ENCODE measurements at regions not wholly inside any gene's neighbourhood (a gene's known extent, or its start where the extent isn't known, plus 50 kb on each side); places are given as distances from the start of the nearest gene placed in this dataset.

DNA sequence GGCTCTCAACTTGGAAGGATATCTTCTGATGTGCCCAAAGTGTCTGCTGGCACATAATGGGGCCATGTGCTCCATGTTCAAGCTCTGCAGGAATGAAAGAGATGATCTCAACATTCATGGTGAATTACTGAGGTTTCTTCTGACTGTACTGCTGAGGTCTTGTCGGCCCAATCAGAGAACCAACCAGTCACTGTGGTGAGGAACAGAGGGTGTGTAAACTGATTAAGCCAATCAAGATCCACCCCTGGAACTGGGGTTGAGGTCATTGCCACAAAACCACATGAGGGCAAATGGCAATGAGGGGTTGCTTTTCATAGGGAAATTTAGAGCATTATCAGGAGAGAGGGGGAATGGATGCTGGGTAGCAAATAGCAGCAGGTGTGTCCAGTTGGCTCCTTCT is 152.3 kb upstream of the RAG2 start:
- in situ Hi-C loops (cut with MboI), result no loop called here
- 0 out of 2 replicates have a peak, but pooled peaks have one; percentile 14 for TF ChIP-seq RUNX3 (IDR thresholded peaks at IDR 0.05; ENCODE audit: low read length)
- TF ChIP-seq PAX5 (IDR thresholded peaks at IDR 0.05; ENCODE audit: borderline replicate concordance, low read depth, low read length), result no peak
- H3K4me3 ChIP-seq, result no peak overlapping the region
- 35% methylated on average over 1 of the region's 1 CpG for WGBS (ENCODE audit: insufficient coverage, insufficient replicate concordance, low lambda C conversion rate, missing lambda C conversion rate)
- no peaks in the 10 kb centered on the region for H4K20me1 ChIP-seq (ENCODE audit: control insufficient read depth, insufficient read depth)
- BruUV-seq (replicated peaks), result no TSS peak
- RAD21 ChIA-PET (ENCODE audit: unreplicated experiment), result interaction anchor here (5.3 kb wide), 1 partner anchor 186 kb away, joined by 67 read pairs; no protein-coding TSS in a partner anchor
- H3K27me3 ChIP-seq (replicated peaks in 1 of 2; ENCODE audit: control insufficient read depth in 2 of 2, insufficient read depth in 2 of 2, low read length in 1 of 2), result no peaks in the 10 kb centered on the region
- H2AFZ ChIP-seq (ENCODE audit: control insufficient read depth, low read depth, low read length), result no peak overlapping the region
- ATAC-seq (no peak), DNase-seq (ENCODE audit: low read depth, low spot score) (no peak), FAIRE-seq (no peak)
- CTCF ChIA-PET, result interaction anchor here (5.9 to 10.8 kb wide), 3 partner anchors 13 to 185 kb away, joined by 80 to 208 read pairs (median 197); partner anchors contain the start of gene RAG1
- no peaks in the 10 kb centered on the region for H3K9me3 ChIP-seq (replicated peaks; ENCODE audit: control insufficient read depth, insufficient read depth, low read length)
- no peak overlapping the region for H3K4me2 ChIP-seq (ENCODE audit: control insufficient read depth, insufficient read depth)
- POLR2A ChIA-PET, result no interaction called here
- no peaks in the 10 kb centered on the region for H3K4me1 ChIP-seq (ENCODE audit: control insufficient read depth, insufficient read depth, low read length)
- H3K27ac ChIP-seq (ENCODE audit: control insufficient read depth, insufficient read depth), result no peak overlapping the region
- SMC1A ChIA-PET (ENCODE audit: uncharacterized antibody, unreplicated experiment), result interaction anchor here (1.2 to 2.2 kb wide), 3 partner anchors 10 to 187 kb away, joined by 4 to 9 read pairs (median 5); no protein-coding TSS in a partner anchor
- intact Hi-C loops (cut with micrococcal nuclease; ENCODE audit: unreplicated experiment), result no loop called here
- H3K9ac ChIP-seq (ENCODE audit: control insufficient read depth, insufficient read depth, low read length), result no peak overlapping the region
- H3K36me3 ChIP-seq (ENCODE audit: control insufficient read depth in 2 of 2, insufficient read depth in 2 of 2, low read length in 1 of 2), result no peaks in the 10 kb centered on the region
- H3K79me2 ChIP-seq (ENCODE audit: control insufficient read depth, insufficient read depth, low read length), result no peaks in the 10 kb centered on the region

DNA sequence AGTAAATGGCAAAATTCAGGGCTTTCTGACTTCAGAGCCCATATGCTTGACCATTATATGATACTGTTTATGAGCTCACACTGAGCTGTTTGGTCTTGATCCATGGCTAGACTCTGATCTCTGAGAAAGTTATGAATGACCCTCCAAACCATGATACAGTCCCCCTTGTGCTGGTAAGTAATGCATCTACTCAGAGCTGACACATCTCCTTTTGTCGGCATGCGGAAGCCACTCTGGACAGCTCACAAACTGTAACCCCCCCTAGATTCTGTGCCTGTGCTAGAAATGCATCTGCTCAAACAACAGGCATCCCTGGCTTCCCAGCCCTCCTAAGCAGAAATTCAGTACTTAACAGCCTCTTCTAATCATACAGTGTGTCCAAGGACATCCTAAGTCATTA is 150.8 kb upstream of the RAG2 start:
- SMC1A ChIA-PET (ENCODE audit: uncharacterized antibody, unreplicated experiment), result interaction anchor here (0.6 to 3.3 kb wide), 4 partner anchors 8 to 56 kb away, joined by 3 to 66 read pairs (median 4); no protein-coding TSS in a partner anchor

More for the DNA sequence above, 150.8 kb upstream of the RAG2 start:
- Histone ChIP-seq H3K4me1 (ENCODE audit: control insufficient read depth, insufficient read depth, low read length) (peaks cover 8% of the 10 kb centered on the region), H3K79me2 (ENCODE audit: control insufficient read depth, insufficient read depth, low read length) (no peaks in the 10 kb centered on the region), H3K4me2 (ENCODE audit: control insufficient read depth, insufficient read depth) (no peak overlapping the region), H3K27me3 (replicated peaks in 1 of 2; ENCODE audit: control insufficient read depth in 2 of 2, insufficient read depth in 2 of 2, low read length in 1 of 2) (no peaks in the 10 kb centered on the region), H3K27ac (ENCODE audit: control insufficient read depth, insufficient read depth) (no peak overlapping the region), H2AFZ (ENCODE audit: control insufficient read depth, low read depth, low read length) (no peak overlapping the region), H3K9me3 (replicated peaks; ENCODE audit: control insufficient read depth, insufficient read depth, low read length) (no peaks in the 10 kb centered on the region), H3K9ac (ENCODE audit: control insufficient read depth, insufficient read depth, low read length) (no peak overlapping the region), H3K4me3 (no peak overlapping the region), H4K20me1 (ENCODE audit: control insufficient read depth, insufficient read depth) (no peaks in the 10 kb centered on the region), H3K36me3 (ENCODE audit: control insufficient read depth in 2 of 2, insufficient read depth in 2 of 2, low read length in 1 of 2) (no peaks in the 10 kb centered on the region)
- ChIA-PET CTCF (interaction anchor here (1.5 to 10.8 kb wide), 4 partner anchors 11 to 184 kb away, joined by 4 to 208 read pairs (median 138); partner anchors contain the start of gene RAG1), POLR2A (interaction anchor here (0.6 kb wide), 1 partner anchor 58 kb away, joined by 3 read pairs; no protein-coding TSS in a partner anchor), RAD21 (ENCODE audit: unreplicated experiment) (interaction anchor here (3.5 to 5.3 kb wide), 2 partner anchors 47 to 184 kb away, joined by 59 to 67 read pairs; no protein-coding TSS in a partner anchor)
- no TSS peak for BruUV-seq (replicated peaks)
- TF ChIP-seq, protein P1, sequence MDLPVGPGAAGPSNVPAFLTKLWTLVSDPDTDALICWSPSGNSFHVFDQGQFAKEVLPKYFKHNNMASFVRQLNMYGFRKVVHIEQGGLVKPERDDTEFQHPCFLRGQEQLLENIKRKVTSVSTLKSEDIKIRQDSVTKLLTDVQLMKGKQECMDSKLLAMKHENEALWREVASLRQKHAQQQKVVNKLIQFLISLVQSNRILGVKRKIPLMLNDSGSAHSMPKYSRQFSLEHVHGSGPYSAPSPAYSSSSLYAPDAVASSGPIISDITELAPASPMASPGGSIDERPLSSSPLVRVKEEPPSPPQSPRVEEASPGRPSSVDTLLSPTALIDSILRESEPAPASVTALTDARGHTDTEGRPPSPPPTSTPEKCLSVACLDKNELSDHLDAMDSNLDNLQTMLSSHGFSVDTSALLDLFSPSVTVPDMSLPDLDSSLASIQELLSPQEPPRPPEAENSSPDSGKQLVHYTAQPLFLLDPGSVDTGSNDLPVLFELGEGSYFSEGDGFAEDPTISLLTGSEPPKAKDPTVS (IDR thresholded peaks at IDR 0.05; ENCODE audit: low read depth, low read length), result no peak
- TF ChIP-seq SUZ12 (IDR thresholded peaks at IDR 0.05; ENCODE audit: unreplicated experiment) (no peak), STAT3 (IDR thresholded peaks at IDR 0.05; ENCODE audit: low read depth, low read length) (no peak), RCOR1 (conservative IDR thresholded peaks at IDR 0.05; ENCODE audit: low read depth, low read length) (no peak), MEF2A (IDR thresholded peaks at IDR 0.05; ENCODE audit: insufficient read depth, low read depth, low read length) (no peak), TCF3 (IDR thresholded peaks at IDR 0.05; ENCODE audit: borderline replicate concordance, insufficient read depth, low read depth, low read length) (no peak), IKZF1 (conservative IDR thresholded peaks at IDR 0.05) (no peak), NFYB (IDR thresholded peaks at IDR 0.05; ENCODE audit: insufficient read depth, low read depth, low read length) (no peak), BACH1 (IDR thresholded peaks at IDR 0.05; ENCODE audit: borderline replicate concordance) (no peak), NR2F1 (conservative IDR thresholded peaks at IDR 0.05) (no peak), CEBPB (IDR thresholded peaks at IDR 0.05; ENCODE audit: borderline replicate concordance in 1 of 2, low read depth in 2 of 2, low read length in 2 of 2) (no peak), CHD4 (IDR thresholded peaks at IDR 0.05) (no peak)
- TF ChIP-seq, protein P2, sequence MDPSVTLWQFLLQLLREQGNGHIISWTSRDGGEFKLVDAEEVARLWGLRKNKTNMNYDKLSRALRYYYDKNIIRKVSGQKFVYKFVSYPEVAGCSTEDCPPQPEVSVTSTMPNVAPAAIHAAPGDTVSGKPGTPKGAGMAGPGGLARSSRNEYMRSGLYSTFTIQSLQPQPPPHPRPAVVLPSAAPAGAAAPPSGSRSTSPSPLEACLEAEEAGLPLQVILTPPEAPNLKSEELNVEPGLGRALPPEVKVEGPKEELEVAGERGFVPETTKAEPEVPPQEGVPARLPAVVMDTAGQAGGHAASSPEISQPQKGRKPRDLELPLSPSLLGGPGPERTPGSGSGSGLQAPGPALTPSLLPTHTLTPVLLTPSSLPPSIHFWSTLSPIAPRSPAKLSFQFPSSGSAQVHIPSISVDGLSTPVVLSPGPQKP (IDR thresholded peaks at IDR 0.05; ENCODE audit: low read depth, low read length), result no peak
- intact Hi-C loops (cut with micrococcal nuclease; ENCODE audit: unreplicated experiment), result loop anchor here (10.0 kb wide), 1 partner anchor 454 kb away; the partner anchor contains the start of gene PRR5L
- ATAC-seq (no peak), DNase-seq (ENCODE audit: low read depth, low spot score) (no peak), FAIRE-seq (no peak)
- WGBS (ENCODE audit: insufficient coverage, insufficient replicate concordance, low lambda C conversion rate, missing lambda C conversion rate), result 67% methylated on average over 2 of the region's 2 CpGs
- in situ Hi-C loops (cut with MboI), result loop anchor here (5.0 kb wide), 3 partner anchors 42 to 462 kb away; partner anchors contain the start of gene COMMD9

Data from GM12878 (cell line).